Adrenal gland (tissue), 9 donors: ENCODE measurements at regions not wholly inside any gene's neighbourhood (a gene's known extent, or its start where the extent isn't known, plus 50 kb on each side); places are given as distances from the start of the nearest gene placed in this dataset.

ENCODE experiments used
- DNase-seq, 7 donors: peaks; one replicate each; pipeline ENCODE4 v3.0.0-alpha.2; 2019 to 2020
- H3K27ac ChIP-seq, 5 donors: fragments of 200-600 bp; sonication (generic) in 4 of 5; 1 replicate in 3 of 5; 2 replicates in 2 of 5; pipeline versions ENCODE4 v1.5.1 to v1.8.0; 2016 to 2020; ENCODE audit warnings: mild to moderate bottlenecking in 1 of 5
- H3K27me3 ChIP-seq: fragments of 200-600 bp; 2 replicates; pipeline ENCODE4 v1.8.0; 2021
- H3K36me3 ChIP-seq, 2 donors: fragments of 200-600 bp; replicated peaks in 1 of 2; 1 replicate in 1 of 2; 2 replicates in 1 of 2; pipeline versions ENCODE4 v1.5.1 to v1.8.0; 2018 to 2022
- H3K4me1 ChIP-seq, 2 donors: fragments of 200-600 bp; replicated peaks in 1 of 2; 1 replicate in 1 of 2; 2 replicates in 1 of 2; pipeline versions ENCODE4 v1.5.1 to v1.8.0; 2018 to 2021
- H3K4me3 ChIP-seq, 4 donors: fragments of 200-600 bp; sonication (generic) in 3 of 4; one replicate each; pipeline ENCODE4 v1.5.1; 2016 to 2018
- H3K9me3 ChIP-seq, 3 donors: fragments of 200-600 bp; sonication (generic) in 1 of 3; replicated peaks in 1 of 3; 1 replicate in 2 of 3; 2 replicates in 1 of 3; pipeline versions ENCODE4 v1.5.1 to v1.8.0; 2016 to 2021
- POLR2A ChIP-seq, 2 donors: fragments of 450-650 bp; IDR thresholded peaks; one replicate each; pipeline ENCODE4 v1.6.1; 2017; ENCODE audit warnings: antibody characterized with exemption in 2 of 2, mild to moderate bottlenecking in 2 of 2, moderate library complexity in 1 of 2
- WGBS, 4 donors: extraction: QIAGEN DNeasy Blood & Tissue Kit in 2 of 4; methylation state at CpG; one replicate each; pipeline versions ENCODE4 v1.1.5 to v1.1.7; 2013 to 2017; 5-methylcytosine and 5-hydroxymethylcytosine counted together
- intact Hi-C, 2 donors: fragments of 100-400 bp; cut with DNase I; formaldehyde crosslinking; loops; one replicate each; pipeline versions ENCODE4 v1.14.1 to v1.15.0; 2022 to 2023
- TF ChIP-seq, protein P1 (sequence below), 6 experiments: fragments of 450-650 bp in 4 of 6; fragments of 200-600 bp in 2 of 6; sonication (generic) in 1 of 6; IDR thresholded peaks; 1 replicate in 5 of 6; 2 replicates in 1 of 6; pipeline versions ENCODE4 v1.5.1 to v1.8.0; 2016 to 2021; ENCODE audit warnings: antibody characterized with exemption in 6 of 6, mild to moderate bottlenecking in 2 of 6, moderate library complexity in 1 of 6
- donor health status: healthy with polysubstance abuse.
- donor health status: Bipolar disorder and iron deficiency.
- donor health status: DM: yes; HTN: yes; CAD: no.
- donor health status: DM: no; HTN: no; CAD: no.
- donor health status: DM: no; HTN: no; CAD: no.

DNA sequence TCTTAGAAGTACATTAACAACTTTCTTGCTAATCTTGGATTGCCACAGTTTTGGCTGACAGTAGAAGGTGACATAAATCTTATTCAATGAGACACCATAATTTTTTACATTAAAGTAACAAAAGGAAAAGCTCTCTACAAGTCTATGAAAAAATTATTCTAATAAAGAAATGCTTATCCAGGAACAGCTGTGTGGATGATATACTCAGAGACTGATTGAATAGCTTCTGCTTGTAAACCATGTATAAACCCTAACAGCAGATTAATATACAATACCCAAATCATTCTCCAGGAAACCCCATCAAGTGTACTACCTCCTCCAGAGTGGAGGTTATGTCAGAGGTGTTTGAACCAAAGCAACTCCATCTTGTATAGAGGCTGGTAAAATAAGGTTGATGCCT is 581.4 kb upstream of the PTGER4 start:
- H3K9me3 ChIP-seq, result no peaks in the 10 kb centered on the region
- no peaks in the 10 kb centered on the region for H3K4me1 ChIP-seq
- no peaks in the 10 kb centered on the region for H3K36me3 ChIP-seq
- intact Hi-C loops, result no loop called here
- H3K4me3 ChIP-seq, result no peak overlapping the region
- H3K27ac ChIP-seq, result no peak overlapping the region
- H3K27me3 ChIP-seq, result no peaks in the 10 kb centered on the region
- DNase-seq, result no peak
- no peak for TF ChIP-seq POLR2A (IDR thresholded peaks at IDR 0.05)
- TF ChIP-seq, protein P1, sequence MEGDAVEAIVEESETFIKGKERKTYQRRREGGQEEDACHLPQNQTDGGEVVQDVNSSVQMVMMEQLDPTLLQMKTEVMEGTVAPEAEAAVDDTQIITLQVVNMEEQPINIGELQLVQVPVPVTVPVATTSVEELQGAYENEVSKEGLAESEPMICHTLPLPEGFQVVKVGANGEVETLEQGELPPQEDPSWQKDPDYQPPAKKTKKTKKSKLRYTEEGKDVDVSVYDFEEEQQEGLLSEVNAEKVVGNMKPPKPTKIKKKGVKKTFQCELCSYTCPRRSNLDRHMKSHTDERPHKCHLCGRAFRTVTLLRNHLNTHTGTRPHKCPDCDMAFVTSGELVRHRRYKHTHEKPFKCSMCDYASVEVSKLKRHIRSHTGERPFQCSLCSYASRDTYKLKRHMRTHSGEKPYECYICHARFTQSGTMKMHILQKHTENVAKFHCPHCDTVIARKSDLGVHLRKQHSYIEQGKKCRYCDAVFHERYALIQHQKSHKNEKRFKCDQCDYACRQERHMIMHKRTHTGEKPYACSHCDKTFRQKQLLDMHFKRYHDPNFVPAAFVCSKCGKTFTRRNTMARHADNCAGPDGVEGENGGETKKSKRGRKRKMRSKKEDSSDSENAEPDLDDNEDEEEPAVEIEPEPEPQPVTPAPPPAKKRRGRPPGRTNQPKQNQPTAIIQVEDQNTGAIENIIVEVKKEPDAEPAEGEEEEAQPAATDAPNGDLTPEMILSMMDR (IDR thresholded peaks at IDR 0.05), result no peak

DNA sequence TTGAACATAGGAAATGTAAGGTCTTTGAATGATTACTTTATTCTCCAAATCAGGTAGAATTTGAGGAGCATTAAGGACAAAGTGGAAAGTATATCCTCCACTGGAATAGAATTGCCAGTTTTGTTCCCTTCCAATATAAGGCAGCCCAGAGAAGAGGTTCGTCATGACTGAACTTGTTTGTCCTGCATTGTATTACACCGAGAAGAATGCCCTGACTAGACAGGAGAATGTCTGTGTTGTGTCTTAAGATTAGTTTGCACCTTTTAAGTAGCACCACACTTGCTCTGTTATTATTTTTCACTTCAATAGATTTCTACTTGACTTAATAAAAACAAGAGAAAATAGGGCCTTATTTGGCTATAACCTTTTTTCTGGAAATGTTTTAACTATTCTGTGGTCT is 586.2 kb upstream of the PTGER4 start:
- Histone ChIP-seq H3K36me3 (no peaks in the 10 kb centered on the region), H3K4me1 (no peaks in the 10 kb centered on the region), H3K4me3 (no peak overlapping the region), H3K9me3 (no peaks in the 10 kb centered on the region), H3K27ac (no peak overlapping the region), H3K27me3 (no peaks in the 10 kb centered on the region)
- TF ChIP-seq, protein P1 (IDR thresholded peaks at IDR 0.05), result no peak
- no peak for TF ChIP-seq POLR2A (IDR thresholded peaks at IDR 0.05)
- intact Hi-C loops, result no loop called here
- WGBS, 4 donors, result 58 to 76% (median 66%) methylated on average over 2 of the region's 2 CpGs
- no peak for DNase-seq

- H3K9me3 ChIP-seq, result no peaks in the 10 kb centered on the region
- intact Hi-C loops, result no loop called here
Measured at GRCh38 chr5:40089269-40089668, 590.4 kb upstream of the PTGER4 start.

DNA sequence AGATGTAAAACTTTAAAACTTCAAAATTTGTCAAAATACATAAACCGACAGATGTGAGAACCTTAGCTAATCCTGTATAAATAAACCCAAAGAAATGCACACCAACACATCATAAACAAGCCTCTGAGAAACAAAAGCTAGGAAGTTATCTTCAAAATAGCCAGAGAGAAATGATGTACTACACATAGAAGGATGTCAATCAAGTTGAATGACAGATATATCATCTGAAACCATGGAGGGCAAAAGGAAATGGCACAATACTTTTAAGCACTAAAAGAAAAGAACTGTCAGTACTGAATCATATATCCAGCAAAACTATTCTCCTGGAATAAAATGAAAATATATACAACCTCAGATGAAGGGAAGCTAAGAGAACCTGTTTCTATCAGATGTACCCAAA is 595.1 kb upstream of the PTGER4 start:
- intact Hi-C loops, result no loop called here
- no peaks in the 10 kb centered on the region for H3K36me3 ChIP-seq
- no peaks in the 10 kb centered on the region for H3K9me3 ChIP-seq
- no peak overlapping the region for H3K27ac ChIP-seq
- H3K4me3 ChIP-seq, result no peak overlapping the region
- DNase-seq, result no peak
- 61 to 100% (median 81%) methylated on average over 1 of the region's 1 CpG for WGBS, 4 donors
- TF ChIP-seq, protein P1 (IDR thresholded peaks at IDR 0.05), result no peak
- TF ChIP-seq POLR2A (IDR thresholded peaks at IDR 0.05), result no peak
- no peaks in the 10 kb centered on the region for H3K4me1 ChIP-seq
- H3K27me3 ChIP-seq, result no peaks in the 10 kb centered on the region

More at GRCh38 chr5:40089269-40089668, 590.4 kb upstream of the PTGER4 start:
- Histone ChIP-seq H3K4me1 (no peaks in the 10 kb centered on the region), H3K4me3 (no peak overlapping the region), H3K27ac (no peak overlapping the region), H3K27me3 (no peaks in the 10 kb centered on the region), H3K36me3 (no peaks in the 10 kb centered on the region)
- TF ChIP-seq POLR2A (IDR thresholded peaks at IDR 0.05), result no peak
- TF ChIP-seq, protein P1 (IDR thresholded peaks at IDR 0.05), result no peak
- no peak for DNase-seq
